ENCODE measurements at regions not wholly inside any gene's neighbourhood (a gene's known extent, or its start where the extent isn't known, plus 50 kb on each side); places are given as distances from the start of the nearest gene placed in this dataset.
A peak's percentile ranks its signal among the peaks of the same experiment; 100 is the strongest.

DNA sequence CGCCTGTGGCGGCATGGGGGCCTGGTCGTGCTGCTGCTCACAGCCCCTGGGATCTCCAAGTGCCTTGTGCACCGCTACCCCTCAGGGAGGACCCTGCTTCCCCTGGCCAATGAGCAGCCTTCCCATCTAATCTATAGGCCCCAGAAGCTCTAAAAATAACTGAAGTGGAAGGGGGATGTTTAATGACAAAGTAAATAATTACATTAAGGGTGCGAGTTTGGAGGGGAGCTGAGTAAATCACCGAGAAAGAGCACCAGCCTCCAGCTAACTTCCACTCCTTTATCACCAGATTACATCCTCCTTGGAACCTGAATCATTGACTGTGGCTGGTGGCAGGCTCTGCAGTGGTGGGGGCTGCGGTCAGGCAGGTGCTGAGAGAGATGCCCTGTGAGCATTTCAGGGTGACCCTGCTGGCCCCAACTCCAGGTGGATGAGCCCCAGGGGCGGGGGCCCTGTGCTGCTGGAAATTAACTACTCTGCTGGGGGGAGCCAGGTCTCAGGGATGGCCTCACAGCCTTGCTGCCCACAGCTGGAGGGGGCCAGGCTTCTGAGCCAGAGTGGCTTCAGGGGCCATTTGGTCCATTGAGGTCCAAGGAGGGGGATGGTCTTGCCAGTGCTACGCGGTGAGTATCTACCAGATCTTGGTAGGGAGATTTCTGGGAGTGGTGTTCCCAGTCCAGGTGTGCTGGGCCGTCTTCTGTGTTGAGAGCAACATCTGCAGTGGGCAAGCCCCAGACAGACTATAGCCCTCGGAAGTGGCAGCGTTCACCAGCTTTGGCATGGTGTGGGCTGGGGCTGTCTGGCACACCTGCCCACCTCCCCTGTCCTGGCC, 74.2 kb downstream of the GLI2 start:
- DNase-seq, result no peak

- no peak for DNase-seq
Observed at GRCh38 chr2:120810639-120811038, 75.0 kb downstream of the GLI2 start.

GRCh38 chr2:120812866-120813265, 77.2 kb downstream of the GLI2 start:
- no peak for DNase-seq

GRCh38 chr2:120814352-120814751, 78.7 kb downstream of the GLI2 start:
- no peak for DNase-seq

DNA sequence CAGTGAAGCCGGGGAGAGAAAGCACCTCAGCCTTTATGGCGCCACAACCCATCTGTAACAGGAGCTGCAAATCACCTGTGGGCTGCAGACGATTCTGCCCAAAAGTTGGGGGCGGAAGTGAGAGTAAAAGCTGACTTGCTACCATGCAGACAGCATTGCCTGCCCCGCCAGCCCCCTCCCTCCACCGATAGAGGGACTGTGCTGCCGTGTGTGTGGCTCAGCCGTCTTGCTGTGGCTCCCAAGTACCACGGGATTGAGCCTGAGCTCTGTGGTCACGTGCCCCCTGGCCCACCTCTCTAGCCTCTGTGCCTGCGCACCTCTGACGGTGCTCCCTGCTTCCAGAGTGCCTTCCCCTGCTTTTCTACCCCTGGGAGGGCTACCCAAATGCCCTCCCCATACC, 79.6 kb downstream of the GLI2 start:
- no peak for DNase-seq

DNA sequence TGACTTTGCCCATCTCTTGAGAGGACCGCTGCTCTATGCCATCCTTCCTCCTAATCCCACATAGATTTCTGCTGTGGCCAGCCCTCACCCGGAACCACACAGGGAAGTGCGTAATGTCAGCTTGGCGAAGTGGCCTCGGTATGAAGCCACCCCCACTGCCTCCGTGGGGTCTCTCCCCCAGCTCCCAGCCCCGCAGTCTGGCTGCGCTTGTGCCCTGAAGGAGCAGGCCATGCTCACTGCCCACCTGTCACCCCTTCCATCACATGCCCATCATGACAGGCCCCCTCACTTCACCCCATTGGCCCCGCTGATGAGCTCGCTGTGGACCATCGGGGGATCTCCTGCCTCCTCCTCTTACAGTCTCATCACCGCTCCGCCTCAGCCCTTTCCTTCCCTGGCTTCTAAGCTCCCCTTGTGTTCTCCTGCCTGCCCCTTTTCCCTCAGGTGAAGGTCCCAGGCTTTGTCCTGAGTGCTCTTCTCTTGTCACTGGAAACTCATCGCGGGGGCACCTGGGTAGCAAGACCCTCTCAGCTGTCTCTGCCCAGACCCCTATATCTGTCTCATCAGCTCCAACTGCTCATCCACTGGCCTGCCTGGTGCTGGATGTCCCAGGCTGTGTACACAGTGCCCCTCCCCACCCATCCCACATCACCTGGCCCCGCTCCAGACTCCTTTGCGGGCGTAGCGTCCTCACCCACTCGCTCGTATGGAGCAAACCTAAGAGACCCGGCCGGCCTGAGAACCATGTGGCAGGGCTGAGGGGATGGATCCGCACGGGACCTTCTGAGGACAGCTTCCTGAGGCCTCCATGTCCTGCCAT, 81.7 kb downstream of the GLI2 start:
- DNase-seq, result no peak

GRCh38 chr2:120817956-120818325, 82.3 kb downstream of the GLI2 start:
- DNase-seq, result no peak

GRCh38 chr2:120818441-120818920, 82.8 kb downstream of the GLI2 start:
- no peak for DNase-seq

DNA sequence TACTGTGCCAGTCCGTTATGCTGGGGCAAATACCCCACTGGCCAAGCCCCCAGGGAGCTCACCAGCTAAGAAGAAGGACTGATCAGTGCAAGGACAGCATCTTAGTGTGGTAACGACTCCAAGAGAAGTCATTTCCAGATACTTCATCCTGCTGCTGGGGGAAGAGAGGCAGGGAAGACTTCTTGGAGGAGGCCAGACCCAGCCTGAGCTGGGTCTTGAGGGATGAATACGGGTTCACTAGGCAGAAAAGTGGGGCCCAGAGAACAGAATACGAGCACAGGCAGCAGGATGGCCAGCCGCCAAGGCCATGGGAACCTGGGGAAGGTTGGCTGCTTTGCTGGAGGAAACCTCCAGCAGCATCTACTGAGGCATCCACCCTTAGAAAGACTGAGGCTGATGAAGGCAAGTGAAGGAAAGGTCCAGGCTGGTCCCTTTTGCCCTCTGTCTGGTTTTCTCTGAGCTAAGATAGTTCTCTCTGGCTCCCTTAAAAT, 84.1 kb downstream of the GLI2 start:
- DNase-seq, result no peak

- DNase-seq, result no peak
Observed at GRCh38 chr2:120820263-120820952, 84.7 kb downstream of the GLI2 start.

DNA sequence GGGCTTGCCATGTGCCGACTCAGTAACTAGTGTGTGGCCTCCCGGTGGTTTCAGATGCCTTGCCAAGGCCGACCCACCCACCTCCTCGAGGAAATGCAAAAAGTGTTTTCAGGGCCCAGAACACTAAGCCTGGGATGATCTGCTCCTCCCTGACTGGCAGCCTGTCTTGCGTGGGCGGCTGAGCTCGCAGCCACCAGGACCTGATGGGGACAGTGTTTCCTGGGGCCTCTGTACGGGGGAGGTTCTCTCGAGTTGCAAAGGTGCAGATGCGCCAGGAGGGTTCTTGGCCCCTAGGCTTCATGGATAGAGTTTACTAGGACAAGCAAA, 85.2 kb downstream of the GLI2 start:
- no peak for DNase-seq

- DNase-seq, result no peak
Observed at GRCh38 chr2:120821446-120822160, 85.9 kb downstream of the GLI2 start.

- DNase-seq, result no peak
Observed at GRCh38 chr2:120822933-120823332, 87.3 kb downstream of the GLI2 start.

DNA sequence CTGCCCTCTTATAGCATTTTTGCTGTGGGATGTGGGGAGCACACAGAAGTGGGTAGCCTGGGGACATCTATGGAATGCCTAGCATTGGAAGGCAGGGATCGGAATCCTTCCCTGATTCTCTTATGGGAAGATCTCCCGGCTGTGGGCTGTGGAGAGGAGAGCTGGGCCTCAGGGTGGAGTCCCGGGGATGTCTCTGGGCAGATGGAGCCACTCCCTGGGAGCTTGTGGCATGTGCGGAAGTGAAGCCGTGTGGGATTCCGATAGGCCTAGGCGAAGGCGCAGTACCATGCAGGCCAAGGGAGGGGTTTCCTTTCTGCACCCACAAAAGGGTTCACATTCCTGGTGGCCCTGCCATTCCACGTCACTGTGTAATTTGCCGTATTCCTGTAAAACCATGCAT, 87.9 kb downstream of the GLI2 start:
- no peak for DNase-seq

GRCh38 chr2:120824246-120824645, 88.6 kb downstream of the GLI2 start:
- DNase-seq, result no peak

DNA sequence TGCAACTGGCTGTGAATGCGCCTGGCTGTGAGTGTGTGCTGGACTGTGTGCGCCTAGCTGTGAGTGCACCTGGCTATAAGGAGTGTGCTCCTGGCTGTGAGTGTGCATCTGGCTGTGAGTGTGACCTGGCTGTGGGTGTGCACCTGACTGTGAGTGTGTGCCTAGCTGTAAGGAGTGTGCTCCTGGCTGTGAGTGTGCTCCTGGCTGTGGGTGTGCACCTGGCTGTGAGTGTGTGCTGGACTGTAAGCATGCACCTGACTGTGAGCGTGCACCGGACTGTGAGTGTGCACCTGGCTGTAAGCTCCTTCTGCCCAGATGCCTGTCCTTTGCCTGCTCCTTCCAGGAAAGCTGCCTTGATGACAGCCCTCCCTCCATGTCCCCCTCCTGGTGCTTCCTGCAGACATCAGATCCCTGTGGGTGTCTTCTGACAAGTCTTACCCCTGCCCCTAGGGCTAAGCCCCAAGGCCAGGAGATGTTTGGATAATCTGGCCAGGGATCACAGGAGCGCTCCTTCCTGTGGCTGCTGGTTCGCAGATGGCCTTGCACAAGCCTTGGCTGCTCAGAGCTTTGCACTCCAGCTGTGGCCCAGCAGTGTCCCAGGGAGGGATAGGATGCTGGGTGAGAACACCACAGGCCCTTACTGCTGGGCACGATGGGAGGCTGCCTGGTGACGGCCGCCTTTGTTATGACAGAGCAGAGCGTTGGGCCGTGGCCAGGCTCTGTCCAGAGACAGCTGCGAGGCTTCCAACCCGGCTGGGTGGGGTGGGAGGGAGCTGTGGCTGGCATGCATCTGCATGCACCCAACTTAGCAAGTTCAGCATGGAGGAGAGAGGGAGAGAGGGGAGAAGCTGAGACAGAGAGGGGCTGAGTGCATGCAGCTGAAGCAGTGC, 89.9 kb downstream of the GLI2 start:
- DNase-seq, result no peak

- DNase-seq, result no peak
Observed at GRCh38 chr2:120826260-120826648, 90.6 kb downstream of the GLI2 start.

- DNase-seq, result peak; percentile 15
Observed at GRCh38 chr2:120826716-120827410, 91.2 kb downstream of the GLI2 start.

DNA sequence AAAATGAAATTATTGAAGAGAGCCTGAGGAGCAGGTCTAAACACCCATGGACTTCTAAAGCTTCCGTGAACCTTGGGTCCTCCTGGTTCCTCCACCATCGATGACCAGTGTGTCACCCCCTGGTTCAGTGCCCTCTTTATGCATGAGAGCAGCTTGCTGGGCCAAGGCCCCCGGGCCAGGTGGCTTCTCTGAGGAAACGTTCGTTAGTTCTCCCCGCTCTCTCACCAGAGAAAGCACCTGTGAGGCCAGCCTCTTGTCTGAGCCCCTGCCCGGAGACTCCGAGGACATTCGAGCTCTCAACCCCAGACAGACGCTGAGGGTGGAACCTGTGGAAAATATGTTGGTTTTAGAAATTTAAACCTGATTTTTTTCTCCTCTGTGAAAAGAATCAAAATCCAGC, 92.4 kb downstream of the GLI2 start:
- DNase-seq, result no peak

- no peak for DNase-seq
Observed at GRCh38 chr2:120828829-120829632, 93.4 kb downstream of the GLI2 start.

All from NCI-H1092 treated with DMSO at 0.1 percent for 48 hours (cell line).